PC-9 (cell line): ENCODE measurements at regions not wholly inside any gene's neighbourhood (a gene's known extent, or its start where the extent isn't known, plus 50 kb on each side); places are given as distances from the start of the nearest gene placed in this dataset.

Experiments
- EZH2 ChIP-seq: fragments of 200-600 bp; sonication (generic); IDR thresholded peaks from 2 replicates; pipeline ENCODE4 v1.8.0; 2017; ENCODE audit warnings: antibody characterized with exemption, low read depth
- TF ChIP-seq, protein P1 (sequence below): fragments of 200-600 bp; sonication (generic); conservative IDR thresholded peaks from 2 replicates; pipeline ENCODE4 v1.6.1; 2017; ENCODE audit warnings: mixed run types, antibody characterized with exemption, mild to moderate bottlenecking, moderate library complexity

DNA sequence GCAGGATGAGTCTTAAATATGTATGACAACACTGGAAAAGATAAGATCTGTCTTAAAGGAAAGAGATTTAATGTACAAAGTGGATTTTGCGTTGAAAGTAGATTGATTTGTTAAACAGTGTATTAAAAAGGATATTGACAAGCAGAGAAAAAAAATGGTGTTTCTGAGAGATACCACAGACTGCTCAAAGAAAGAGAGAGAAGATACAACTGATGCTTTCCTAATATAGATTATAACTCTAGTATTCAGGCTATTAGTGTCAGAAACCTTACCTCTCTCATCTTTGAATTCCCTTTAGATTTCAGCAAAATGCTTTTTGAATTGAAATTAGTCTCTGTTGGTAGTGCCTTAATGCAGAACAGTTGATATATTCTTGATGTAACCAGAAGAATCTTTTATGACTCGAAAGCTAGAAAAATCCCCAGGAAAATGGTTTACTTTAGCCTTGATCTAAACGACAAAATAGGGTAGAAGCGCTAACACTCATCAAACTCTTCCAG, 550.7 kb downstream of the INHBA start:
- TF ChIP-seq, protein P1, sequence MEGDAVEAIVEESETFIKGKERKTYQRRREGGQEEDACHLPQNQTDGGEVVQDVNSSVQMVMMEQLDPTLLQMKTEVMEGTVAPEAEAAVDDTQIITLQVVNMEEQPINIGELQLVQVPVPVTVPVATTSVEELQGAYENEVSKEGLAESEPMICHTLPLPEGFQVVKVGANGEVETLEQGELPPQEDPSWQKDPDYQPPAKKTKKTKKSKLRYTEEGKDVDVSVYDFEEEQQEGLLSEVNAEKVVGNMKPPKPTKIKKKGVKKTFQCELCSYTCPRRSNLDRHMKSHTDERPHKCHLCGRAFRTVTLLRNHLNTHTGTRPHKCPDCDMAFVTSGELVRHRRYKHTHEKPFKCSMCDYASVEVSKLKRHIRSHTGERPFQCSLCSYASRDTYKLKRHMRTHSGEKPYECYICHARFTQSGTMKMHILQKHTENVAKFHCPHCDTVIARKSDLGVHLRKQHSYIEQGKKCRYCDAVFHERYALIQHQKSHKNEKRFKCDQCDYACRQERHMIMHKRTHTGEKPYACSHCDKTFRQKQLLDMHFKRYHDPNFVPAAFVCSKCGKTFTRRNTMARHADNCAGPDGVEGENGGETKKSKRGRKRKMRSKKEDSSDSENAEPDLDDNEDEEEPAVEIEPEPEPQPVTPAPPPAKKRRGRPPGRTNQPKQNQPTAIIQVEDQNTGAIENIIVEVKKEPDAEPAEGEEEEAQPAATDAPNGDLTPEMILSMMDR, result no peak
- TF ChIP-seq EZH2, result no peak
